ENCODE measurements at regions not wholly inside any gene's neighbourhood (a gene's known extent, or its start where the extent isn't known, plus 50 kb on each side); places are given as distances from the start of the nearest gene placed in this dataset.

GRCh38 chr3:144912968-144913367 is 941.3 kb downstream of the DIPK2A start:
- no peaks in the 10 kb centered on the region for H3K4me1 Mint-ChIP-seq (ENCODE audit: unreplicated experiment)
- DNase-seq (ENCODE audit: extremely low spot score, unreplicated experiment), result no peak
- H3K27me3 Mint-ChIP-seq, result no peaks in the 10 kb centered on the region
- no peaks in the 10 kb centered on the region for H3K9me3 Mint-ChIP-seq
- no peak overlapping the region for H3K4me3 Mint-ChIP-seq
- TF ChIP-seq CTCF (conservative IDR thresholded peaks at IDR 0.05), result no peak
- H3K36me3 Mint-ChIP-seq, result no peaks in the 10 kb centered on the region
- no peak overlapping the region for H3K27ac Mint-ChIP-seq

- no peaks in the 10 kb centered on the region for H3K9me3 Mint-ChIP-seq
- no peaks in the 10 kb centered on the region for H3K4me1 Mint-ChIP-seq (ENCODE audit: unreplicated experiment)
- TF ChIP-seq CTCF (conservative IDR thresholded peaks at IDR 0.05), result no peak
- no peaks in the 10 kb centered on the region for H3K27me3 Mint-ChIP-seq
- no peaks in the 10 kb centered on the region for H3K36me3 Mint-ChIP-seq
- no peak overlapping the region for H3K27ac Mint-ChIP-seq
- no peak overlapping the region for H3K4me3 Mint-ChIP-seq
- DNase-seq (ENCODE audit: extremely low spot score, unreplicated experiment), result no peak
These were observed 943.6 kb downstream of the DIPK2A start for GRCh38 chr3:144915202-144915601.

GRCh38 chr3:144921710-144922109 is 950.1 kb downstream of the DIPK2A start:
- Mint-ChIP-seq H3K36me3 (no peaks in the 10 kb centered on the region), H3K27ac (no peak overlapping the region), H3K9me3 (no peaks in the 10 kb centered on the region), H3K27me3 (peaks cover 5% of the 10 kb centered on the region), H3K4me3 (no peak overlapping the region), H3K4me1 (ENCODE audit: unreplicated experiment) (peaks cover 6% of the 10 kb centered on the region)
- TF ChIP-seq CTCF (conservative IDR thresholded peaks at IDR 0.05), result no peak
- DNase-seq (ENCODE audit: extremely low spot score, unreplicated experiment), result no peak

- no peaks in the 10 kb centered on the region for H3K9me3 Mint-ChIP-seq
- H3K4me1 Mint-ChIP-seq (ENCODE audit: unreplicated experiment), result peaks cover 6% of the 10 kb centered on the region
- no peak overlapping the region for H3K27ac Mint-ChIP-seq
- TF ChIP-seq CTCF (conservative IDR thresholded peaks at IDR 0.05), result no peak
- no peak for DNase-seq (ENCODE audit: extremely low spot score, unreplicated experiment)
- H3K36me3 Mint-ChIP-seq, result no peaks in the 10 kb centered on the region
- H3K4me3 Mint-ChIP-seq, result no peak overlapping the region
- H3K27me3 Mint-ChIP-seq, result peaks cover 5% of the 10 kb centered on the region
These were observed 951.6 kb downstream of the DIPK2A start for GRCh38 chr3:144923046-144923775.

- DNase-seq (ENCODE audit: extremely low spot score, unreplicated experiment), result no peak
- H3K4me3 Mint-ChIP-seq, result no peak overlapping the region
- H3K27me3 Mint-ChIP-seq, result no peaks in the 10 kb centered on the region
- peaks cover 8% of the 10 kb centered on the region for H3K9me3 Mint-ChIP-seq
- H3K36me3 Mint-ChIP-seq, result no peaks in the 10 kb centered on the region
- H3K4me1 Mint-ChIP-seq (ENCODE audit: unreplicated experiment), result no peaks in the 10 kb centered on the region
- no peak overlapping the region for H3K27ac Mint-ChIP-seq
- no peak for TF ChIP-seq CTCF (conservative IDR thresholded peaks at IDR 0.05)
These were observed 958.8 kb downstream of the DIPK2A start for GRCh38 chr3:144930431-144930830.
